ENCODE measurements at regions not wholly inside any gene's neighbourhood (a gene's known extent, or its start where the extent isn't known, plus 50 kb on each side); places are given as distances from the start of the nearest gene placed in this dataset.

GRCh38 chr2:223107825-223108224, 55.8 kb downstream of the KCNE4 start:
- Mint-ChIP-seq H3K27ac (no peak overlapping the region), H3K4me1 (peaks cover 10% of the 10 kb centered on the region), H3K36me3 (no peaks in the 10 kb centered on the region), H3K9me3 (peaks cover 14% of the 10 kb centered on the region), H3K4me3 (no peak overlapping the region), H3K27me3 (ENCODE audit: low read depth) (no peaks in the 10 kb centered on the region; the same call in 1 of the 2 replicates)
- no peak for ATAC-seq
- ChIA-PET CTCF (no interaction called here), POLR2A (no interaction called here)
- no peak for TF ChIP-seq NR2C2 (CRISPR knock-in tag; IDR thresholded peaks at IDR 0.05)
- TF ChIP-seq SMAD4 (CRISPR knock-in tag; IDR thresholded peaks at IDR 0.05): no peak
- TF ChIP-seq HMGXB4 (CRISPR knock-in tag; IDR thresholded peaks at IDR 0.05): no peak
- TF ChIP-seq MXD4 (CRISPR knock-in tag; IDR thresholded peaks at IDR 0.05; ENCODE audit: borderline replicate concordance): no peak
- no peak for TF ChIP-seq ZNF425 (CRISPR knock-in tag; conservative IDR thresholded peaks at IDR 0.05)
- no peak for TF ChIP-seq E2F5 (CRISPR knock-in tag; IDR thresholded peaks at IDR 0.05)
- TF ChIP-seq AFF4 (CRISPR knock-in tag; IDR thresholded peaks at IDR 0.05; ENCODE audit: borderline replicate concordance): no peak
- TF ChIP-seq ZNF138 (CRISPR knock-in tag; conservative IDR thresholded peaks at IDR 0.05): no peak
- no peak for TF ChIP-seq RELA (CRISPR knock-in tag; IDR thresholded peaks at IDR 0.05; ENCODE audit: borderline replicate concordance)
- no peak for TF ChIP-seq GABPB1 (CRISPR knock-in tag; IDR thresholded peaks at IDR 0.05)
- no peak for TF ChIP-seq ATF6 (CRISPR knock-in tag; IDR thresholded peaks at IDR 0.05)
- TF ChIP-seq SOX15 (CRISPR knock-in tag; IDR thresholded peaks at IDR 0.05): no peak
- no peak for TF ChIP-seq JAZF1 (CRISPR knock-in tag; IDR thresholded peaks at IDR 0.05)
- no peak for DNase-seq (ENCODE audit: low spot score)

- H3K27me3 Mint-ChIP-seq (ENCODE audit: low read depth): no peaks in the 10 kb centered on the region; the same call in 1 of the 2 replicates
- POLR2A ChIA-PET: no interaction called here
- H3K9me3 Mint-ChIP-seq: peaks cover 14% of the 10 kb centered on the region
- no peaks in the 10 kb centered on the region for H3K36me3 Mint-ChIP-seq
- CTCF ChIA-PET: no interaction called here
- no peak overlapping the region for H3K4me3 Mint-ChIP-seq
- no peak for DNase-seq (ENCODE audit: low spot score)
- no peak for ATAC-seq
- H3K27ac Mint-ChIP-seq: no peak overlapping the region
- peaks cover 10% of the 10 kb centered on the region for H3K4me1 Mint-ChIP-seq
- TF ChIP-seq CREM (CRISPR knock-in tag; IDR thresholded peaks at IDR 0.05) (no peak), E2F1 (CRISPR knock-in tag; IDR thresholded peaks at IDR 0.05) (no peak), MYBL2 (CRISPR knock-in tag; IDR thresholded peaks at IDR 0.05) (no peak), CBFB (CRISPR knock-in tag; IDR thresholded peaks at IDR 0.05; ENCODE audit: low read depth) (no peak), ATF1 (CRISPR knock-in tag; IDR thresholded peaks at IDR 0.05) (no peak), PREB (CRISPR knock-in tag; IDR thresholded peaks at IDR 0.05; ENCODE audit: borderline replicate concordance) (no peak), RELA (CRISPR knock-in tag; IDR thresholded peaks at IDR 0.05; ENCODE audit: borderline replicate concordance) (no peak), ZSCAN18 (CRISPR knock-in tag; IDR thresholded peaks at IDR 0.05) (no peak)
Observed at GRCh38 chr2:223108351-223109050, 56.5 kb downstream of the KCNE4 start.
